HG02973 (cell line): ENCODE measurements at regions not wholly inside any gene's neighbourhood (a gene's known extent, or its start where the extent isn't known, plus 50 kb on each side); places are given as distances from the start of the nearest gene placed in this dataset.
A peak's percentile ranks its signal among the peaks of the same experiment; 100 is the strongest.

Source experiments
- ATAC-seq: cut with Tn5 transposase; IDR thresholded peaks from one replicate; pipeline ENCODE4 v1.9.1; 2021; ENCODE audit warnings: moderate library complexity; ENCODE audit not compliant: unreplicated experiment

DNA sequence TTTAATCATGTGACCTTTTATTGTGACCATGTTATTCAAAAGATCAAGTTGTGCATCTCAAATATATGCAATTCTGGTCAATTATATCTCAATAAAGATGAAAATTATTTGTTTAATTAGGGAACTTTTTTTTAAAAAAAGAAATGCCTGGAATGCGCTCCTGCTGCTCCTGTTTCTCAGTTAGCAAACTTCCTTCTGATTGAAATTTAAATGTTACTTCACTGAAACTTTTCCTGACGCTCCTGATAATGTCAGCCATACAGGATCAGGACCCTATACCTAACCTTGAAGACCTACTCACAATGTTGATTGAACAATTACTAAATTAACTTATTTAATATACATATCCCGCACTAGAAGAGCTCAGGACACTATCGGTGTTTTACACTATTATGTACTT is 190.4 kb downstream of the MACC1 start:
- ATAC-seq: no peak

GRCh38 chr7:20021831-20022230 is 195.4 kb downstream of the MACC1 start:
- ATAC-seq: peak; percentile 84

- no peak for ATAC-seq
Measured at GRCh38 chr7:20021066-20021465, 196.1 kb downstream of the MACC1 start.

- ATAC-seq: peak; percentile 72
Measured at GRCh38 chr7:20019757-20020432, 197.3 kb downstream of the MACC1 start.

DNA sequence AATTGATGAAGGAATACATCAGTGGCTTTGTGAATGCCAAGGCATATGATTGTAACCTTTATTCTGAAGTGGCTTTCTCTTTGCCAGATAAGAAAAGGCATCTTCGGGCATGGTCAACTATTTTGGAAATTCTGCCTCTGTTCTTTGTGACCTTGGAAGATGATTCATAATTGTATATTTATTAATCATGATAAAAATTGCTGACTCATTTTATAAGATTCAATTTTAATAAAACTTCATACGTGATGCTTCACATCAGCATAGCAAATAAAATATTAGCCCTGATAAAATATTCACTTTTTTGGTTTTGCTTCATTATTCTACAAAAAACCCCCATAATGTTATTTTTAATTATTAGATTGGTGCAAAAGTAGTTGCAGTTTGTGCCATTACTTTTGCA is 200.5 kb downstream of the MACC1 start:
- ATAC-seq: no peak

DNA sequence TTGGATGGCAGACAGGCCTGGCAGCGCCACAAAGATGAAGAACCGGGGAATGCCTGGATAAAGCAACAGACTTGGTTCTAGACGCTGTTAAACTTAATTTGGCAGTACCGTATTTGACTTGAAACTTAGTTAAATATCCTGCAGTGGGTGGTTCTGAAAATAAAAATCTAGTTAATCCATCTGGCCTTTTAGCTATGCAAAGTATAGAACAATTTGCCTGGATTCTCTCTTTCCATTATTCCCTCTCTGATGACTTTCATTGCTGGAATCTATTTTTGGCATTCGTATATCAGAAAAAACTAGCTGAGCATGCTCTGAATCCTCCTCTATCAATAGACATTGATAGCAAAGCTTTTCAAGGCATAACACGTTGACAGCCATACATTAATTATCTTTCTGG is 203.6 kb downstream of the MACC1 start:
- ATAC-seq: no peak

- no peak for ATAC-seq
Measured at GRCh38 chr7:20012100-20012499, 205.1 kb downstream of the MACC1 start.

DNA sequence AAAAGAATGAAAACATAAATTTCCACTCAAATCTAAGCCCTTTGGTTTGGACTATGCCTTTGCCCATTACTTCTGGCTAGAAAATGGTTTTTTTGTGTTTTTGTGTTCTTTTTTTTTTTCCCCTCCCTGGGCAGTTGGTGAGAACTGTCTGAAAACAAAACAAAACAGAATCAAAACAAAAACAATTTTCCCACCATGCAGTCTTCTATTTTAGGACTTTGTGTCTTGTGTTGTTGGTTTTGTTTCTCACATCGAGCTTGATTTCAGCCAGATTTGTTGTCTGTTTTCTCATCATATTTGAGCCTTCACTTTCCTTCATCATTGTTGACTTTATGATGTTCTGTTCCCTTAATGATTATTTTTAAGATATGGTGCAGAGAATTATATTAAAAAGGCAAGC is 206.3 kb downstream of the MACC1 start:
- ATAC-seq: no peak

DNA sequence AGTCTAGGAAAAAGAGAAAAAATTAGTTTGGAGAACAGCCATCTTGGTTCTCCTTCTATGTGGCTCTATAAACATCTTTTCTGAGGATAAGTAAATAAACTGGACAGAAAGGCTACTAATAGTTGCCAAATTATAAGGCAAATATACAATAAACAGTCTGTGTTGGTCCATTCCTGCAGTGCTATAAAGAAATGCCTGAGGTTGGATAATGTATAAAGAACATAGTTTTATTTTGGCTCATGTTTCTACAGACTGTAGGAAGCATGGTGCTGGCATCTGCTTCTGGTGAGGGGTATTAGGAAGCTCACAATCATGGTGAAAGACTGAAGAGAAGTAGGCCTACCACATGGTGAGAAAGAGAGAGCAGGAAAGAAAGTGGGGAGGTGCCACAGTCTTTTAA is 209.7 kb downstream of the MACC1 start:
- ATAC-seq: no peak

GRCh38 chr7:20005081-20005480 is 212.1 kb downstream of the MACC1 start:
- no peak for ATAC-seq

DNA sequence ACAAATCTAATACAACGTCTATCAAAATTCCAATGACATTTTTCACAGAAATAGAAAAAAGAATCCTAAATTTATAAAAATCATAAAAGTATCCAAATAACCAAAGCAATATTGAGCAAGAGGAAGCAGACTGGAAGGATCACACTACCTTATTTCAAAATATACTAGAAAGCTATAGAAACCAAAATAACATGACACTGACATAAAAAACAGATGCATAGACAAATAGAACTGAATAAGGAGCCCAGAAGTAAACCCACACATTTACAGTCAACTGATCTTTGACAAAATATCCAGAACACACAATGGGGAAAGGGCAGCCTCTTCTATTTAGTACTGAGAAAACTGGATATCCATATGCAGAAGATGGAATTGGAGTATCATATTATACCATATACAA is 217.5 kb downstream of the MACC1 start:
- ATAC-seq: no peak

GRCh38 chr7:19991936-19992335 is 218.5 kb upstream of the TMEM196 start:
- ATAC-seq: no peak

GRCh38 chr7:19989906-19990305 is 216.5 kb upstream of the TMEM196 start:
- no peak for ATAC-seq

- no peak for ATAC-seq
Measured at GRCh38 chr7:19988860-19989259, 215.4 kb upstream of the TMEM196 start.

GRCh38 chr7:19984231-19984632 is 210.8 kb upstream of the TMEM196 start:
- ATAC-seq: no peak

- no peak for ATAC-seq
Measured at GRCh38 chr7:19982841-19983835, 209.7 kb upstream of the TMEM196 start.

DNA sequence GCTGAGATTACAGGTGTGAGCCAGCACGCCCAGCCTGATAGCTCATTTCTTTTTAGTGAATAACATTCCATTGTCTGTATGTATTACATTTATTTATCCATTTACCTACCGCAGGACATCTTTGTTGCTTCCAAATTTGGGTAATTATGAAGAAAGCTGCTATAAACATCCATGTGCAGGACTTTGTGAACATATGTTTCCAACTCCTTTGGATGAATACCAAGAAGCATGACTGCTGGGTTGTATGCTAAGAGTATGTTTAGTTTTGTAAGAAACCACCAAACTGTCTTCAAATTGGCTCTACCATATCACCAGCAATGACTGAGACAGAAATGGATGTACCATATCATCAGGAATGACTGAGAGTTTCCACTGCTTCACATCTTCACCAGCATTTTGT is 200.2 kb upstream of the TMEM196 start:
- no peak for ATAC-seq

DNA sequence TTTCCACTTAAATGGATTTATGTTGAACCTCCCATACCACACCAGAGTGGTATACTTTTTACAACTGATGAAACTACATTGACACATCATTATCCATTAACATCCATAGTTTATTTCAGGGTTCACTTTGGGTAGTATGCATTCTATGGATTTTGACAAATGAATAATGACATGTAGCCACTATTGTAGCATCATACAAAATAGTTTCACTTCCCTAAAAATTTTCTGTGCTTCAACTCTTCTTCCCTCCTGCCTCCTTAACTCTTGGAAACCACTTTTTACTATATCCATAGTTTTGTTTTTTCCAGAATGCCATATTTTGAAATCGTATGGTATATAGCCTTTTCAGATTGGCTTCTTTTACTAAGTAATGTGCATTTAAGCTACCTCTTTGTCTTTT is 199.5 kb upstream of the TMEM196 start:
- ATAC-seq: no peak

DNA sequence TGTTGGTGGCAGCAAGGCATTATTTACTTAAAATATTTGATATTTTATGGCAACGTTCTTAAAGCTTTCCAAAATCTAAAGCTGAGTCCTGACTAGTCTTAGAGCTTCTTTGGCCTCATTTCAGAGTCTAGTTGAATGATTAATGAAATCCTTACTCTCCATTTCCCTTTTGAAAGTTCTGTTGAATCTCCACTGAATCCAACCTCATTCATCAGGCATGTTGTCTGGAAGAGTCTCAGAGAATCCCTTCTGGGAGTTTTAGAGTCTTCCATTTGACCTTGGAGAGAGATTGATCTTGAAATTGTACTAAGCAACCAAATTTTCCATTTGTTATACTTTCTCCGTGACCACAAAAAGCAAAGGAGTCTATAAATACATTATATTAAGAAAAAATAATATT is 198.5 kb upstream of the TMEM196 start:
- ATAC-seq: no peak

DNA sequence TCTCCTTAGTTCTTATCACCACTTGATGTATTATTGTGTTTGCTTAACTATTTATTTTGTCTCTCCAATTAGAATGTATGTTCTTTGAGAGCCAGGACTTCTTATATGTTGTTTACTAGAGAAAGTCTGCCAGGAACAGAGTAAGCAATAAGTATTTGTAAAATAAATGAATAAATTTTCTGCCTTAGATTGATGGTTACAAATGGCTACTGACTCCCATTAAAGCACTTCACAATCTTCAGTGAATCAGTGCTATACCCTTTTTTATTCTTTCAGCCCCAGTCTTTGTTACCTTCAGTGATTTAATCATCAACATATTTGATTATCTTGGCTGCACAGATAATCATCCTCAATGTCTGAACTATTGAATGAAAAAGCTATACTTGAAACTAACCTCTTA is 197.1 kb upstream of the TMEM196 start:
- no peak for ATAC-seq

DNA sequence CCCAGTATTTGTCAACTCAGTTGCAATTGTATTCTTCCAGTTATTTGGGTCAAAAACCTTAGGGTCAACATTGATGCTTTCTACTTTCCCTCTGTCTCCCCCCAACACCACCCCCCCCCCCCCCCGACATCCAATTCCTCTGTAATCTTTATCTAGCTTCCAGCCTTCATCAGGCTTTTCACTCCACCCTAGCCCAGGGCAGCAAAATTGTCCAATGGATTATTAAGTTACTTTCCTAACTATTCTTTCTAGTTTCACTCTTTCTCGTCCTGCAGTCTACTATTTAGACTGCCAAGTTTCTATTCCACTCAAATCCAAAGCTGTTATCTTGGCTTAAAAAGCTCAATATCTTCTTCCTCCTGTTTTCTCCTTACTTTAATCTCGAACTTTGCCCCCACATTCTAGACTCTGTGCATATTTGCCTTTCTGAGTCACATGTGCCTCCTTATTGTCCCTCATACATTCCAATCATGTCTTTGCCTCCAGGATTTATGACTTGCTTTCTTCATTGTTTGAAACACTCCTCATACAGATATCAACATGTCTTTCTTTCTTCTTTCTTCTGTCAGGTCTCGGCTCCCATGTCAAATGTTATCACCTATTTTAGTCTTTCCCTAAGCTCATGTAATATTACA is 196.6 kb upstream of the TMEM196 start:
- no peak for ATAC-seq

DNA sequence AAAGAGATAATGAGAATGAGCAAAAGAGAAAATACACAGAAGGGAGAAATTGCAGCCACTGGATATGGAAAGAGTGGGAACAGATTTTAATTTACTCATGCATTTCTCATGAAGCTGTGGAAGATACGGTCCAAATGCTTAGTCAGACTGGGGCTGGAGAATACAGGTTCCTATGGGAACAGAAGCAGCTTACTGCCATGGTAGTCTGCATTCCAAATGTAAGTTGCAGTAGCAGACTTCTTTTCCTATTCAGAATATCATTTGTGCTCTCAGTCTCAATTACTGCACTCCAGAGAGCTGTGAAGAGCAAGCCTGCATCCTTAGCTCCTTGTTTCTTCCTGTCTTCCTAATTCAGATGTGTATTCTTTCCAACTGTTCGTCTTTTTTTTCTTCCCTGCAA is 190.8 kb upstream of the TMEM196 start:
- no peak for ATAC-seq
